ENCODE measurements at regions not wholly inside any gene's neighbourhood (a gene's known extent, or its start where the extent isn't known, plus 50 kb on each side); places are given as distances from the start of the nearest gene placed in this dataset.
A peak's percentile ranks its signal among the peaks of the same experiment; 100 is the strongest.
"Not testable (repeated sequence)": the region's sequence is repeated elsewhere in the genome, so short reads cannot be mapped to it uniquely, and the experiment has no call there.

DNA sequence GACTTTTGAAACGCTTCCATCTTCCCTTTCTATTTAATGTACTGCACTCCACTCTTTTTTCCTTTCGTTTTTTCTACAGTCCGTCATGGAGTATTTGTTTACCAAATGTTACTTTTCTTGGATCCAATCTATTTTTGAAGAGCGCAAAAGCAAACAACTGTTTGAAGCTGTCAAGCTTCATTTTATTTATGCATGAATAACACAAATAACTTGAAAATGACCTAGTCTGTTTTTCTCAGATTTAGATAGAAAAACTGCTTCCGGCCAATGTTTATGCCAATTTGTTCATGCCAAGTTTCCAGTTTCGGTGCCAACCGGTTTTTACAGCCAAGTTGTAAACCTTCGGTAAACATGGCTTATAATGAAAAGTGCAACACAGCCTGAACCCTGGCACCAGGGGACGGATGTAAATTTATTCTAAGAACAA lies 150.9 kb upstream of the KLF6 start:
- peak; percentile 16 for DNase-seq

DNA sequence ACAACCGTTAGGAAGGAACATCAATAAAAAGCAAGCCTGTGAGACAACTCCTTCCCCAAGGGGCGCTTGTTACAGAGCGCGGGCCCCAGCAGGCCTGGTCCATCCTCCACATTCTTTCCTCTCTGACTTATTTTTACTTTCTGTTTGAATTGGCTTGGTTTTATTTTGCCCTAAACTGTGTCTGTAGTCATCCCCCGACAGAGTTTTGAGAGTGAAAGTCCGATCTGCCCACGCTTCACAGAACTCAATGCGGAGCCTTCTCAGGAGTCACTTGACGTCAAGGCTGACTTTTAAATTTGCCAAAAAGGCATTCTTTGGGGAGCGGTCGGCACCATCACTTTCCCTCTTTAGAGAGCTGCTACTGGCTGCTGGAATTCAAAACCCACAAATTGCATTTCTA lies 150.1 kb upstream of the KLF6 start:
- no peak for DNase-seq

DNA sequence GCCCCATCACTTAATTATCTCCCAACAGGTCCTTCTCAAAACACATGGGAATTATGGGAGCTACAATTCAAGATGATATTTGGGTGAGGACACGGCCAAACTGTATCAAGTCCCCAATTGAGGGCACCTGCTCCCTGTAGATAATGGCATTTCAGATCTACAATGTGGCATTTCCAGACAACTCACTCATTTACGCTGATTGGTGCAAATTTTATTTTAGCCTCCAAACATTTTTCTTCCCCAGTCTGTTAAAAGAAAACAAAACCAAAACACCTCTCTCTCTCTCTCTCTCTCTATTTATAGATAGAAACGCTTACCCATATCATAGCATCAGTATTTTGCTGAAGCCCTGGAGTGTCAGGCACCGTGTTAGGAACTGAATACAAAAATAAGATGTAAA lies 148.7 kb upstream of the KLF6 start:
- DNase-seq = no peak

DNA sequence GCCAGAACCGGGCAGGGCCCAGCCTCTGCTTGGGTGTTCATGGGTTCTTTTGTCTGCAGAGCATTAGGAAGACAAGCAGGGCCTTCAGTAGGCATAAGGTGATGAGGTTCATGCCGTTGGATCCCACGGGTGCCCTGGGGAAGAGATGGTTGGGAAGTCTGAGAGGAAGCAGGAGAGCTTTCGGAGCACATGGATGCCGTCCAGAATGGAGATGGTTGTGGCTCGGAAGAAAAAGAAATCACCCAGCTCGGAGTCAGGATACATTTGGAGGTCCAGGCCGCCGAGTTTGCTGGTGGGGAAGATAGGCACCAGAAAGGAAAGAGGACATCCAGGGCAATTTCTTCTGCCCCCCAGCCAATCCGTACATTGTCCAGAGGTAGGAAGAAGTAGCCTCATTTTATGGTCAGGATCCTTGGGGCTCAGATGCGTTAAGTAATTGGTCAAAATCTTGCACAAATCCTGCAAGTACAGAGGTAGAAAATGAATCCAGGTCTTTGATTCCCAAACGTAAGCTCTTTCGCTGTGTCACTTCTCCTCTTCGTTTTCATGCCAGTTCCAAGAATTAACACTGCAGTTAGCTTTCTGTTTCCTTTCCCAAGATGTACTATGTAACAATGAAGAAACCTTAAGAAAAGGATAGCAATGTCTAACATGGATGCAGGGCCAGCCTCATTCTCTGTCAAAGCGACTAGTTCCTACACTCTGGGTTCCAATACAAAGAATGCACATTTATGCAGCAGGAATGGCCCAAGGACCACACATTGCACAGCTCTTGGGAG lies 147.8 kb upstream of the KLF6 start:
- DNase-seq = no peak

DNA sequence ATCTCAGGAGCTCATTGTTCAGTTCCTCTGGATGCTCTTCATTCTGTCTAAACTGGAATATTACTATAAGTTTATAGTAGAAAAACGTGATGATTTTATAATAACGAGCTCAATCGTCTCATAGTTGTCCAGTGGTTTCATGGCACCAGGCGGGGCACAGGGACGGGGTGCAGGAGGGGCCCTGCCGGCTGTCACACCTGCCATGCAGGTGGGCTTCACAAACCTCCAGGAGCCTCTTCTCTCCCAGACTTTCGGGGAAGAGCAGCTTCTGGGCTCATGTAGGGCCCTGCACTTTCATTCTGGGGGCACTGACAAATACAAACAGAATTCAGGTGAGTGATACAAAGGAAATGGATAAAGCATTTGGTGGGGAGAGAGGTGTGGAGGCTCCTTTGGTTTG lies 146.9 kb upstream of the KLF6 start:
- no peak for DNase-seq

DNA sequence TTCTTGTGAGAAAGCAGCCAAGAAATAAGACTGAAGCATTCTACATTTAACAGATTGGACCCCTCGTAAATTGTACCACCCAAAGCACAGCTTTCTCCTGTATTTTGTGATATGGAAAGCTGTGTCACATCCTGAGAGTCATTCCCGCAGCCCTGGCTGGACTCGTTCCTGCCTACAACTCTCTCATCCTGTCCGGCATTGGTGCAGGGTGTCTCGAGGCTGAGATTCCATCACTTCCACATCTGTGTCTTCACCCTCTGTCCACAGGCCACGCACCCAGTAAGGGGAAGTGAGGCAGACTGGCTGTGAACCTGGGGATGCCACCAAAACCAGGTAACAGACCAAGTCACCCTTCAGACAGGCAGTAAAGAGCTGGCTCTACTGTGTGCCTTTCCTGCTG lies 146.2 kb upstream of the KLF6 start:
- no peak for DNase-seq

DNA sequence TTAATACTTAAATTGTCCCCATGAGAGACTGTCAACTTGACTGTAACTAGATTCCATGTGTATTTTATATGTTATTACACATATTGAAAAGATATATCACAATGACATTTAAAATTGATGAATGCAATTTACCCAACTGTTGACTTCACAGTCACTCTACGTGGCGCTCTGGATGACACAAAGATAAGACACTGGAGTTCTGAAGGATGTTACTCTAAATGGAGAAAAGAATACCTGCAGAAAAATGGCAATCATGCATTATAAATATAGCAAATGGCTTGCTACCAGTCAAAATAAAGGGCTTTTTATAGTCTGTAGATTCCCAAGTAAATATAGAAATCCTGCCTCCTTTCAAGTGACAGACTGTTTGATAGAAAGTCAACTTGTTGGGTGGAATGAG lies 143.6 kb upstream of the KLF6 start:
- DNase-seq = no peak

DNA sequence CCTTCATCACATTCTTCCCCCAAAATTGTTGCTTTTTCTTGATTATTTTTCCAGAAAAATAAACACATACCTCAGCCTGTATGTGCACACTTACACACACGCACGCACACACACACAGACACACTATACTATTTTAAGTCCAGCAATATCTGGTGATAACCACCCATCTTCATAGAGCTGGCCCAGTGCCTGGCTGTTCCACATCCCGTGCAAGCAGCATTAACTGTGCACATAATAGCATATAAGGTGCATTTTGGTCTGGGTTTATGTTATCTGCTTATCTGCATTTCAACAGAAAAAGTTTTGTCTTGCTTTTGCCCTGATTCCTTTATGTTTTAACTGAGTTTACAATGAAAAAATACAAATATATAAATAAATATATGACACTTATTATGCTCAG lies 143.1 kb upstream of the KLF6 start:
- DNase-seq = no peak

DNA sequence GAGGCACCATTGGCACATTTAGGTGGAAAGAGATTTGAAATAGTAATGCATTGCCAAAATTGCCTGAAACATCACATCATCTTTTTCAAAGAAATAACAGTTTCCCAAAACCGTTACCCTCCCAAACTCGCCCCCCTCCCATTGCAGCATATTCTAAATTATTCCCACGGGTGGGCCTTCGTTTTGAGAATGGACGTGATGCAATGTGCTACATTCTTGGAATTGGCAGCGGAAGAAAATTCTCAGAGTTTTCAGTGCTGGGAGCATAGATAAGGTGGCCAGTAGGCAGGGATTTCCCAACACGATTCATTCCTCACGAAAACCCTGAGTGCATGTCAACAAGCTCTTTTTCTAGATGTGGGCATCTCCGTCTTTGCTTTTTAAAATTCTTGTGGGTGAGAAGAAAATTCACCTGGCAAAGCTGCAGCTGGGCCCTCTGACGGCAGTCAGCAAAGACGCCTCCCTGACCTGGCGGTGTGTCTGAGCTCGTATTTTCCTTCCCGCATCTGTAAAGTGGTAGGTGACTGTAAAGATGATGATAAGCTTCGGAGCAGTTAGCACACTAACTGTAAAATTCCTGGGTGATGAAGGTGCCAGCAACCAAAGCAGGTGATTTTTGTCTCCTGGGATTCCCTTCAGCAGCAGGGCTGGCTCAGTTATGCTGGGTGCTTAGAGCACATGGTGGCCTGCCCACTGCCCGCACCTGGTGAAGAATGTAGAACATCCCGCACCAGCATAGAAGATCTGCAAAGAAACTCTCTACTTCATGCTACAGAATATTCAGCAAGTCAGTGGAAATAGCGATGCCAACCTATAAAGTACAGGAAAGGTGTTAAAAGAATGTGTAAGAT lies 141.9 kb upstream of the KLF6 start:
- DNase-seq = no peak

DNA sequence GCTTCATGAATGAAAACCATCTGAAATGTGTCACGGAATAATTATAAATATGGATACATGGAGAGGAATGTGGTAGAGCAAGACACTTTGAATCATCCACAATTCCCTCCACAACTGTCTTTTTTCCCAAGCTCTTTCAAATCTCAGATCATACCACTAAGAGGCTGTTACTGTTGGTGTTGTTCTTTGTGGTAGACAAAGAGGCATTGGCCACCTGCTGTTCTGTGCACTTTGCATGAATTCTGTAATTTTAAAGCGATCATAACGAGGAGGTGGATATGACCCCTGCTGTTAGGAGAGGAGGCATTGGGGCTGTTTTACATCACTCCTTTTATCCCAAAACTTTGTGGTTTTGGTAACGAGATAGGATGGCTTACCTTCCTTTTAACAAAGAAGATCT lies 141.2 kb upstream of the KLF6 start:
- no peak for DNase-seq

DNA sequence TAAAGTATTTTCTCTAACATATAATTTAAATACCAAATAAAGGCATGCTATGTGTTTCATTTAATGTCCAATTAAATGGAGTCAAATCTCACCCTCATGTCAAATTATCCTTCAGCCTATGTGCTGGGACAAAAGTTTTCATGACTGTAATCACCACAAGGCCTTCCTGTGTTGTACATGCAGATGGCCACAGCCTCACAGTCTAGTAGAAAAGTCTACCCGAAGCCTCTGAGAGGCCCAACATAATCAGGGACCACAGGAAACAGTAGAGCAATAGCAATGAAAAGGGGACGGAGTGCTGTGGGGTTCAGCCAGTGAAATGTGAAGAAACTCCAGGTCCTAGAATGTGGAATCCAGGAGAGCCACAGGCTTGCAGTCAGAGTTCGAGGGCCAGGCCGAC lies 140.2 kb upstream of the KLF6 start:
- no peak for DNase-seq

DNA sequence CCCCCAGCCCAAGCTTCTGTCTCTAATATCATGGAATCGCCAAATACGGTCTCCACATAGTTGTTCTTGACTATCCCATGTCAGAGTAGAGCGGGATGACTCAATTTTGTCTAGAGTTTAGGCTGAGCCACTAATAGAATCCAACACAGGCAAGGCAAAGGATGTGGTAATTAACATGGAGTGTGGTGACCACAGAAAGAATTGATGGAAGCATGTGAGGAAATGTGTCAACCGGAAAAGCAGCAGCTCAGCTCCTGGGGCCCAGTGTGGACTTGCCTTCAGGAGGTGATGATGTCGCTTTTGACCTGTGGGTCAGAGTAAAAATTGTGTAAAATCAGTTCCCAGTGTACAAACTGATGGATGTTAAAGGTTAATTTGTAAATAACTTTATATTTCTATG lies 139.3 kb upstream of the KLF6 start:
- DNase-seq = no peak

DNA sequence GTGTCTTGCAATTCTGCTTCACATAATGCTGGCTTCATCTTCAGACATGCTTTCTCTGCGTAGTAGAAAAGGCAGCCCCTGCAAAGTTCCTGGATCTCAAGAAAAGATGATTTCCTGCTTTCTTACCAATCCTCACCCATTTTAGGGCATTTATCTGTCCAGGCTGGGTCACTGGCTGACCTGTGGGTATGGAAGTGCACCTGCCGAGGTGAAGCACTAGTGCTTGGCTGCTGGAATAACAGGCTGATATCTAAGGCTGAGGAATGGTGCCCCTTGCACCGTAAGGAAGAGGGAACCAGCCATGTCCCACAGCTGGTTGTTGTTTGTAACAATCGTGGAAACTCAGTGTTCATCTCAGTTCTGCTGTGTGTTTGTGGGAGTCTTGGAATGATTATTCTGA lies 138.0 kb upstream of the KLF6 start:
- DNase-seq = no peak

DNA sequence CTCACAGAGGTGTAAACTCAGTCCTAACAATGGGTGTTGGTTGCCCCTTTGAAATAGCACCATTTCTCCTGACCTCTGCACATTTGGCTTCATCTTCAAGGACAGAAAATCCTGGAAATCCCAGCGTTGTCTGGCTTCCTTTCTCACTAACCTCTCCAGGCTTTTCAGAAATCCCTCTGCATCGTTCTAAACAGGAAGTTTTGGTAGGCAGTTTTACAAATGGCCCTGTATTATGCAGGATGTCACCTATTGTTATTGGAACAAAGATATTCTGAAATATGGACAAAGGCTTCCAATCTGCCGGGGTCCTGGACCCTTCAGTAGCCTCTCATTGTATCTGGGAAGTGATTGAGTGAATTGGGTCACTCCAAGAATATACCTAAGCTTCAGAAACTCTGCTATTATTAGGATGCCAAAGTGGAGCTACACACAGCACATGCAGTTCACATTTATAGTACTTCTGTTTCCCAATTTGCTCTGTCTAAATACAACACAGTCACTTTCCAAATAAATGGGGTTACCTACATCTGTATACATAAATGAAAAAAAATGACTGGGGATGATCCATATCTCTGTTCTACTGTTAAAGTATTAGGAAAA lies 134.8 kb upstream of the KLF6 start:
- no peak for DNase-seq

DNA sequence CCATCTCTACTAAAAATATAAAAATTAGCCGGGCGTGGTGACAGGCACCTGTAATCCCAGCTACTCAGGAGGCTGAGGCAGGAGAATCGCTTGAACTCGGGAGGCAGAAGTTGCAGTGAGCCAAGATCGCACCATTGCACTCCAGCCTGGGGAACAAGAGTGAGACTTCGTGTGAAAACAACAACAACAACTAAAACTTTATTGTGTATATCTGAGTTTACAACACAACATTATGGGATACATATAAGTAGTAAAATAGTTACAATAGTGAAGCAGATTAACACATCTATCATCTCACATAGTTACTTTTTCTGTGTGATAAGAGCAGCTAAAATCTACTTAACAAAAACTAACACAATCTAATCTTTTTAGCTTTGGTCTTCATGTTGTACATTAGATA lies 132.4 kb upstream of the KLF6 start:
- not testable (repeated sequence) for DNase-seq

DNA sequence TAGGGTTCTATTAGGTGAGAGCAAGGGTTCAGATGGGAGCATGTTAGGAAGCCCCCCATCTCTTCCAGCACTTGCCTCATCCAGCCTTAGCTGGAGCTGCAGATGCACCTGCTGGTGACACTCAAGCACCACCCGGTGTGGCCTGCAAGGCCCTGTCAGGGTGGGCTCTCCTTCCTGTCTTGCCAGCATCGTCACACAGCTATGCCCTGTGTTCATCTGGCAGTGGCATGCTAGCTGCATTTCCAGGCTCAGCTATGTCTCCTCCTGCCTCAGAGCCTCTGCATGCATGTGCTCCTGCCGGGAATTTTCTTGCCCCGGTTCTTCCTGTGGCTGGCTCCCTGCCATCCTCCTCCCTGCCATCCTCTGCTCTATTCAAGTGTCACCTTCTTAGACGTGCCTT lies 129.7 kb upstream of the KLF6 start:
- DNase-seq = no peak

DNA sequence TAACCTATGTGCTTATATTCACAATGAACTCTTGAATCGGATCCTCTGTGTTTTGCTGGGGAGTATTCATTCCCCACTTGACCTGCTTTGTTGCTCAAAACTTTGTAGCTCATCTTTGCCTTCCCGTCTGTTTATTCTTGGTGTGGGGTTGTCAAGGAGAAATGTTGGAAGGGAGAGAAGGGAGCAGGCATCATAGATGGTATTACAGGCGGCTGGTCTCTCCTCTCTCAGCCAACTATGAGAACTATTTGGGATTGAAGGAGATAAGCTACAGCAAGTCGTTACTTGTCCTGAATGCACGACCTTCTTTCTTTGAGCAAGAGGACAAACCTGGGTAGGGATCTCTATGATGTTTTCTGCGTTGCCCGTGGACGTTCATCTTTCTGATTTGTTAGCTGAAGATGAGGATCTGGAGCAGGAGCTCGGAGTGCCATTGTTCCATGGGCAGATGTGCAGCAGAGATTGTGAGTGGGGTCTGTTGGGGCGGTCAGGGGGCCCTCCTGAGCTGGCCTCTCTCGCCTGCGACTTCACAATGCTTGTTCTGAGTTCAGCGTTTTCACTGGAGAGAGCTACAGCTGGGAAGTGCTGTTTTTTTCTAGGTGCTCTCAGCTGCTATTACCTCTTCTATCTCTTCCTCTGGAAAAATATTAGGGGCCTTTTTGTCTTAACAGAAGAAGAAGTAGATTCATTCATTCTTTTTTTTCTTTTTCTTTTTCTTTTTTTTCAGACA lies 126.9 kb upstream of the KLF6 start:
- DNase-seq = no peak

DNA sequence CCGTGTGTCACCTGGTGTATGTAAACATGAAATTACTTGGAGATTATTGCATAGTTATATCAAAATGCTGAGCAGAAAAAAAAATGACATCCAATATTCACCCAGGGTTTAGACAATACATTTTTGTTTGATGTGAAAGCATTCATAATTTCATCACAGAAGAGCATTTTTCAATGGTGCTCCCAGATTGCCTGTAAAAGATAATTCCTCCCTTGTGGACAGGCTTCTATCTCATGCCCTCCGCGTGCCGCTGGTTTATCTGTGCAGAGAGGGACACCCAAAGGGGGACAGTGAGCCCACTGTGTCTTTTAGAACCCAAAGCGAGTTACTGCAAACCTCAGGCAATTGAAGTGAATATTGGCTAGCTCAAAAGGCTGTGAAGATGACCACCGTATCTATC lies 126.2 kb upstream of the KLF6 start:
- no peak for DNase-seq

DNA sequence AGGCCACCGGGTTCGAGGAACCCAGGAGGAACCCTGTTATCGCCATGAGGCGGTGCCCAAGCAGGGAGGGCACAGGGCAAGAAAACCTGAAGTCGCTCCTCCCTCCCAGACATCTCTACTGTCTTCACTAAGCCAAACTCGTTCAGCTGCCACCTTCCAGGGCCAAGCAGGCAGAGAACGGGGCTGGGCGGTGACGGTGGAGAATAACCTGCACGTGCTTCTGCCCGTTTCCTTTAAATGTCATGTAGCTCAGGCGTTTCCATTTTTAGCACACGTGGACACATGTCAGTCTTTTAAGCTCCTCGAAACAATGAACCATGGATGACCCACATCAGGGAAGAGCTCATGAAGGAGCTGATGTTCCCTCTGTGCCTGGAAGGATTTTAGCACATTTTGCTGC lies 124.3 kb upstream of the KLF6 start:
- DNase-seq = no peak

DNA sequence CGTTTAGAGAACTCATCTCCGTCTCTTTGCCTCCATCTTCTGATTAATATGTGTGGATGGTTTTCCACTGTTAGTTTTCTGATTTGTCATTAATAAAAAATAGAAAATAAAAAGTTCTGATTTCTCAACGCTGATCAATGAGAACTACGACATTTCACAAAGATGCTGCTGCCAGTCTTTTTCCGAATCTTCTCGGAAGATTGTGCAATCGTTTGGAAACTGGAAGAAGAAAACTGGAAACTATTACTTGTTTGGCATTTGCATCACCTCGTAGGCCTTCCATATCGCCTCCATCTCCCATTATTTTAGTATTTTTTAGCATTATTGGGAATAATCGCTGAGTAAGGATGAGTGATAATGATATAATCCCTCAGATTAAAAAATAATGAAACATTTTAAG lies 123.2 kb upstream of the KLF6 start:
- no peak for DNase-seq

DNA sequence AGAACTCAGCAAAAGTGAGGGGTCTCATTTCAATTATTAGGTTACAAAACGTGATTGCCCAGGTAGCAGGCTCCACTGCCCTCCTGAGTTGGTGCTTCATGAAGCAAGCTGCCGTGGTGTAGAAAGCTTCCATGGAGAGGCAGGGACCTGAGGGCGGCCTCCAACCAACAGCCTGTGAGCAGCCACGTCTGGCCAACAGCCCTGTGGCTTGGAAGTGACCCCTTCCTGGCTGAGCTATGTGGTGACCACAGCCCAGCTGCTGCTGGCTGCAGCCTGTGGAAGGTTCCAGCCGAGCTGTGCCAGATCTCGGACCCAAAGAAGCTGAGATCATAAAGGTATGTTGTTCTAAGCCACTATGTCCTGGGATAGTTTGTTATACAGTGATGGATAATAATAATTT lies 122.5 kb upstream of the KLF6 start:
- no peak for DNase-seq

DNA sequence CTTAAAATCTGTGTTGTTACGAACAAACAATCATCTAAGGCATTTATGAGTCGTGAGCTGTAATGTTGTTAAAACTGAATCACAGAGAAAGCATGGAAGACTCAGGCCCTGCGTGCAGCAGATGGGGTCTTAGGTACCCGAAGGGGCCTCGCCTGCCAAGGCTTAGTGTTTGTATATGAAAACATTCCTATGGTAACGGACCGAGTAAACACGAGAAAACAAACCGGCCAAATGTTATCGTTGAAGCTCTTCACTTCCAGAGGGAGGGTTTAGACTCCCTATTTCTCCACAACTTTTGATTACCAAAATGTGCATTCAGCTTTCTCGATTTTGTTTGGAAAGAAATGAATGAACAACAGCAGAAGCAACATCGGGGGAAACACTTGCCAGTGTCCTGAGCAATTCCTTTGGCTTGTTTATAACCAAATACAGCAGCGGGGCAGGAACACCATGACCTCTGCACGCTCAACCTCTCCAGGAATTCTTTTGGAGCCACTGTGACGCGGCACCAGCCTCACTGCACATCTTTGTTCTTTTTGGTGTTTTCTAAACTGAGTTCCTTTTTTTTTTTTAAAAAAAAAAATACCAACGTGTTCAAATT lies 121.6 kb upstream of the KLF6 start:
- DNase-seq = no peak

DNA sequence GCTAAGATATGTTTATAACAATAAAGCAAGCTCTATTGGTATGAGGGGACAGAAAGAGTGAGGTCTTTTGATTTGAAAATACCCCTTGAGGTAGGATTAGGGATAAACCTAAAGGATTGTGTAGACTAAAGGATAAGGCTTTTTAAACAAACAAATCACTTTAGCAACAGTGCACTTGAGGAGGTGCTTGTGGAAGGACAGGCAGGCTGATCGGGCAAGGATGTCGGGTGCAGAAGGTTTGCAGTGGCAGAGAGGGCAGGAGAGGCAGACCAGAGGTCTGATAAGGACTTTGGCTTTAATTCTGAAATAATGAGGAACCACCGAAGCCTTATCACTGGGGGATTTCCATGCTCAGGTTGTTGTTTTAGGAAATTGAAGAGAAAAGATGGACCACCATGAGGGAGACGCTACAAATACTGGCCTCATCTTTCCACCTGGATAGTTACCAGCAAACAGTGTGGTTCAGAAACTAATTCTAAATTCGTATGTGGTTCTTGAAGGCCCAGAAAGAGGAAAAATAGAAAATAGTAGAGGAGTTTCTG lies 119.5 kb upstream of the KLF6 start:
- DNase-seq = no peak

Data from DMS79 treated with DMSO at 0.1 percent for 48 hours (cell line).